ENCODE measurements at regions not wholly inside any gene's neighbourhood (a gene's known extent, or its start where the extent isn't known, plus 50 kb on each side); places are given as distances from the start of the nearest gene placed in this dataset.

GRCh38 chr7:85641331-85641730 is 454.5 kb upstream of the SEMA3D start:
- TF ChIP-seq CTCF (IDR thresholded peaks at IDR 0.05) = no peak
- no peak for TF ChIP-seq POLR2A (IDR thresholded peaks at IDR 0.05)
